GDM1 (cell line): ENCODE measurements at regions not wholly inside any gene's neighbourhood (a gene's known extent, or its start where the extent isn't known, plus 50 kb on each side); places are given as distances from the start of the nearest gene placed in this dataset.
"Not testable (repeated sequence)": the region's sequence is repeated elsewhere in the genome, so short reads cannot be mapped to it uniquely, and the experiment has no call there.

ENCODE experiments used
- DNase-seq: peaks from one replicate; lab custom pipeline; 2025; lab: John Stamatoyannopoulos, UW

DNA sequence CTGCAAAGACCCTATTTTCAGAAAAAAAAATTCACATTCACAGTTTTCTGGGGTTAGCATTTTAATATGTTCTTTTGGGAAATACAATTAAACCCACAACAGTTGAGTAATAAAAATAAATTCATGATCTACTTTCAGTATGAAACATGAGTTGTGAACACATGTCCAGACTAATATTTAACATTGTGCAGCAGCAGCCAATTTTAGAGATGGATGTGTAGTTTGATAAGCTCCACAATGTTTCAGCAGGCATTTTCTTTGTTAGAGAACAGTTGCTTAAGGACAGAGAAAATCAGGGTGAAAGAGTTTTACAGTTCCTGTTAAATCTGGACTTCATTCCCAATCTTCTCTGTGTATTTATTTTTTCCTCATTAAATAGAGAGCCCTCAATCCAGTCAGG is 519.5 kb downstream of the PIK3C3 start:
- no peak for DNase-seq

- no peak for DNase-seq
Measured at GRCh38 chr18:42475157-42475556, 520.1 kb downstream of the PIK3C3 start.

DNA sequence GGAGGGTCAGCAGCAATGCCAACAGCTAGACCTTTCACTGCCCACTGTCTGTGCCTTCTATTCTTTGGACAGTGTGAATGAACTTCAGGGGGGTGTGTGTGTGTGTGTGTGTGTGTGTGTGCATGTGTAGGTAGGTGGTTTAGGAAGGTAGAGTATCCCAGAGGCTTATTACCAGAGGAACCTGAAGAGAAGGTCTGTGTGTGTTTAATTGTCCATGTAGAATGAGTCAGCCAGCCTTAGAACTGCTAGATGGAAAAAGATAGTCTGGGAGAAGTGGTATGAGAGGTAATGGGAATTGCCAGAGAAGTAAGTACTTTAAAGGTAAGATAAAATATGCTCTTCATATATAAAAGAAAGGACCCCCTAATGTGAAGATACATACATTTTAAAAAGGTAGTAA is 522.2 kb downstream of the PIK3C3 start:
- DNase-seq = no peak

DNA sequence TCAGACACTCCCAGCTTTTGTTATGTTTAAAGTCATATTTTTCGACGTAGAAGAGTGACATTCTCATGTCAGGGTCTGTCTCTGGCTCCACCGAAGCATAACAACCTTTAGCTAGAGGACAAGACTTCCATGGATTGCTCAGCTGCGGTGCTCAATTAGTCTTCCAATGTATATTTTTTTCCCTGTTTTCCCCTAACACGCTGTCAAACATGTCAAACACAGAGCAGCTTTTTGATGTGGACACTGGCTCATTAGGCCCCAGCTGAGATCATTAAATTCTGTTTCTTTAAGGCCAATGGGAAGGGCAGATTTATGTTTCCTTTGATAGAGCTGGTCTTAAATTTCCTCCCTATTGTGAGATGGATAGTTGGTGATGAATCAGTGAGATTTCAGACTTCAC is 525.4 kb downstream of the PIK3C3 start:
- DNase-seq = no peak

GRCh38 chr18:42484648-42485047 is 529.6 kb downstream of the PIK3C3 start:
- no peak for DNase-seq

- no peak for DNase-seq
Measured at GRCh38 chr18:42486271-42486670, 531.2 kb downstream of the PIK3C3 start.

DNA sequence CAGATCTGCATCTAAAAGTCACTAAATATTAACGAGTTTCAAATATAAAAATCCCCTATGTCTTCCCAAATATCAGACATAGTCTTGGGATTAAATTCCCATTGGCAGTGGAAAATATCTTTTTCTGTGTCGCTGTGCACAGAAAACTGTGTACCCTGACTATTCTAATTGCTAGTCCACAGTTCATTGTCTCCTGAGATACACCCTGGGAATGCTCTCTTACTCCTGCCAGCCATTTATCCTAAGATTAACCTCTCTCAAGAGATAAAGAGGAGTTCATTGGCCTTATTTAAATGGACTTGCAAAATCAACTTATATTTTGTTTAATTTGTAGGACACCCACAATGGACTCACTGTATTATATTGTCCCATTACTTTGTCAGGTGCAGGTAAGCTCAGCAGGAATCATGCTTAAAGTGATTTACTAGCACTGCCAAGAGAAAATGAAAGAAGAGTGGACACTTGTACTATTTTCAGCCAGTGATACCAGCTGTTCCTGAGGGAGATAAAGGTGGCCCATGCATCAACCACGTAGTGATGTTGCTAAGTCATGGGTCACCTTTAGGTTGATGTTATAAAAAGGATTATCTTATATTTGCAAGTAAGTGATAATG is 553.8 kb downstream of the PIK3C3 start:
- no peak for DNase-seq

GRCh38 chr18:42509750-42510415 is 554.8 kb downstream of the PIK3C3 start:
- DNase-seq = no peak

DNA sequence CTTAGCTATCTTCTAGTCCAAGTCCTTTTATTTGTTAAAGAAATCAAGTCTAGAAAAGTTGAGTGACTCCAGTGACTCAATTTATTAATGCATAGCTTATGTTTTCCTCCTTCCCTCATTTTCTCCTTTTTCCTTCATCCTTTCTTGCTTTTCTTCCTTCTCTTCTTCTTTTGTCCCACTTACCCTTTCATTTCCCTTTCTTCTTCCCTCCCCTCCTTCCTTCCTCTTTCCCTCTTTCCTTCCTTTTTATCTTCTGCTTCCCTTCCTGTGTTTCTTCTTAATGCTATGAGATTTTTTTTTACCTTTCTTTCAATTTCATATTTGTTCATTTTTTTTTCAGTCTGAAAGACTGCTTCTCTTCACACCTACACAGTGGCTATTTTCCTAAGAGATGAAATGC is 555.5 kb downstream of the PIK3C3 start:
- DNase-seq = no peak

DNA sequence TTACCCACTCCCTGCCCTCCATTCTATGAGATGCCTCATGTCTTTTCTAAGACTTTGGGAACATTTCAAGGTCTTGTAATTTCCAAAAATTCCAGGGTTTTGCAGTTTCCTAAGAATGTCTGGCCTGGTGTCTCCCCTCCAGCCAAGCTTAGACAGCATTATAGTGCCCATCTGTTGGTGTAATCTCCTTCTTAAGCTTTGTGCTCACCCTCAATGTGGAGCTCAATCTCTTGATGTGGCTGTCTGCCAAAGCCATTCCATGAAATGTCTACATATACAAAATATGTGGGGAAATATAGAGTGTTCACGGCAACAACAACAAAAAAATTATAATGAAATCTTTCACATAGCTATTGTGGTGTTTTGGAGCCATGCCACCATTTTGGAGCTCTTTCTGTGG is 558.4 kb downstream of the PIK3C3 start:
- DNase-seq = no peak

DNA sequence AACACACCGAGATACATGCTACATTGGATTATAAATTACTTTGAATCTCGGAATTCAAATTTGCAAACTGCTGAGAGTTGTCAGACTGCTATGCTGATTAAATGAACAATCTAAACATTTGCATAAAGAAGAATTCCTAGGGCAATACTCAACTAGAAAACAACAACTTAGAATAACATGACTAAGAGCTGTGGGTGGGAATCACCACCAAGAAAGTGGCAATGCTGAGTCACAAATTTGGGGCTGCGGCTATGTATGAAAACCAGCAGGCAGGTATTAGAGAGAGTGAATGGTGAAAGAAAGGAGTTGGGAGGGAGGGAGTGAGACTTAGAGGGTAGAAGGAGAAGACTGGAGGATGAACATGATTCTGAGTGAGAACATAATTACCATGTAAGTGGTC is 559.5 kb downstream of the PIK3C3 start:
- no peak for DNase-seq

- no peak for DNase-seq
Measured at GRCh38 chr18:42517896-42518295, 562.9 kb downstream of the PIK3C3 start.

DNA sequence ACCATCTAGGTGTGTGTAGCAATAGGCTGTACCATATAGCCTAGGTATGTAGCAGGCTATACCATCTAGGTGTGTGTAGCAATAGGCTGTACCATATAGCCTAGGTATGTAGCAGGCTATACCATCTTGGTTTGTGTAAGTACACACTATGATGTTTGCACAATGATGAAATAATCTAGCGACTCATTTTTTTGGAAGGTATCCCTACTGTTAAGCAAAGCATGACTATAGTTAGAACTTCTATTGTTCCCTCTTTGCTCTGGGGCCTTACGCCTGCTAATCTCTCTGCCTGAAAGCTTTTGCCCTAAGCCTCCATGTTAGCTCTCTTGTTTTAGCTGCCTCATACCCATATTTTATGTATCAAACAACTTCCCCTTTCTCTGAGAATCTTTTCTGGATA is 563.3 kb downstream of the PIK3C3 start:
- not testable (repeated sequence) for DNase-seq

DNA sequence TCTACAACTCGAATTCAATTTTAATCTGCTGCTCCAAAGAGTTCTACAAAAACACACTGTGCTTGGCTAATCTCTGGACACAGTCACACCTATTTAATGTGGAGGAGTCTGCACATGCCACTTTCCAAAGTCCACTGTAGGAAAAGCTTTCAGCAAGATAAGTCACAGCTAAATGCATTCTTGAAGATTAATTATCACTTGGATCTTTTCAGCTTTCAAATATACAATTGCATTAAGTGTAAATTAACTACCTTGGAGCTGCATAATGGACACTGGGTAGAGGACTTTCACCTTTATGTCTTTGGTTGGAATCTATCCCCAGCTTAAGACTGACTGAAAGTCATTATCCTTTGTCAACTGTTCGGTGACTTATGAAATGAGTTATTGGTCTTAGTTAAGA is 565.1 kb downstream of the PIK3C3 start:
- DNase-seq = no peak

GRCh38 chr18:42525905-42526304 is 570.9 kb downstream of the PIK3C3 start:
- DNase-seq = no peak

GRCh38 chr18:42527766-42528165 is 572.7 kb downstream of the PIK3C3 start:
- no peak for DNase-seq

- no peak for DNase-seq
Measured at GRCh38 chr18:42530276-42530675, 575.2 kb downstream of the PIK3C3 start.

DNA sequence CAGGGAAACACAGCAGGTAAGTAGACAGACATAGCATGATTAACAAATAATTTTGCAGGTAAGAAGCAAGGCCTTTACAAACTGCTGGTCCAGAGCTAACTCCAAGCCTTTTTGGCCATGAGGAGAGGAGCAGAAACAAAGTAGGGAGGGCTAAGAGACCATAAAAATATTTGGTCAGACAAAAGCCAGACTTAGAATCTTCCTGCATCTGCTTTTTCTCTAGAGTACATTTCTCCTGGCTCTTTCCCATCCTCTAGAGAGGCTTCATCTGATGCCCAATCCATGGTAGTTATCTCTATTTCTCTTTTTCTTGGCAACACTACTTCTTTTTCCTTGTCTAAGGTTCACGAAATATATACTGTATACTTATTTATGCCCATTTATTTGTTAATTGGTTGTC is 577.1 kb downstream of the PIK3C3 start:
- DNase-seq = no peak

DNA sequence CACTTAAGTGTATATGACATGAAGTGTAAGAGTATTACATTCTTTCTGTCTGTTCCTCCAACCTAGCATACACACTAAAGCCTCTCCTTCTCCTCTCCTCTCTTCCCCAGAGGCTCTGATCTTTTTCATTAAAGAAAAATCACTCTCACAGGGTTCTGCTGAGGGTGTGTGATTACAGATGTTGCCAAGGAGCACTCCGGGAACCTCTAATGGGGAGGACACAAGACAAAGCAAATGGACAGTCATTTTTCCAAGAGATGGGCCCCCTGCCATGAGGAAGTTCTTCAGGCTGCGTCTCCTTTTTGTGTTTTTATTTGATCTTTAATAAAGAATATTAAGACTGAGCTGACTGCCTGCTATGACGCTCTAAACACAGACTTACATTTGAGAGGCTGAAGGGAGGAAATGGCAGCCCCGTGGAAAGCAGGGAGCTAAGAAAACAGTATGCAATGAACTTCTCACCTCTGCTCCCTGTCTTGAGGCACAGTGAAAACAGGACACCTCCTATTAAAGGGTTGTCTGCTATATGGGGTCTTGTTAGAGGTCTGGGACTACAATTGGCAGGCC is 578.1 kb downstream of the PIK3C3 start:
- no peak for DNase-seq

GRCh38 chr18:42533616-42534015 is 578.6 kb downstream of the PIK3C3 start:
- DNase-seq = no peak

GRCh38 chr18:42534313-42534712 is 579.3 kb downstream of the PIK3C3 start:
- no peak for DNase-seq

- DNase-seq = no peak
Measured at GRCh38 chr18:42536442-42536841, 579.0 kb downstream of the RIT2 start.

GRCh38 chr18:42537291-42537690 is 578.2 kb downstream of the RIT2 start:
- DNase-seq = no peak

DNA sequence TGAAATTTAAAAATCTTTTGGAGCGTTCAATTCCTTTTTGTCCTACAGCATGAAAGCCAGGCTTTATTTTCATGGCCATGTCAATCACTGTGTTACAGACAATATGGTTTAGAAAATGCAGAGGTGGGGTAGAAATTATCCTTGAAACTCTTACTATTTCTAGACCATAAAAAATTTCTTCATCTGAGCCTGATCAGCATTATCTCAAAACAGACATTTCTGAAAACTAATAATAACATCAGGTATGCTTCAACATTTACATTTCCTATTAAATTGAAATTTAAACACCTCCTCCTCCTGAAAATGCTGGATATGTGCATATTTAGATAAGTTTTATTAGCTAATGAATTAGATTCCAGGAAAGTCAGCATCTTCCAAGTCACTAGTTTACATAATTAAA is 570.6 kb downstream of the RIT2 start:
- no peak for DNase-seq
